Breast epithelium (tissue), 4 donors: ENCODE measurements at regions not wholly inside any gene's neighbourhood (a gene's known extent, or its start where the extent isn't known, plus 50 kb on each side); places are given as distances from the start of the nearest gene placed in this dataset.

Experiments used
- DNase-seq, 2 donors: peaks; one replicate each; pipeline ENCODE4 v3.0.0-alpha.2; 2019; ENCODE audit warnings: low spot score in 2 of 2
- H3K27ac ChIP-seq, 2 donors: fragments of 200-600 bp; sonication (generic) in 1 of 2; one replicate each; pipeline ENCODE4 v1.5.1; 2016 to 2019; ENCODE audit warnings: mild to moderate bottlenecking in 1 of 2
- H3K27me3 ChIP-seq, 2 donors: fragments of 200-600 bp; sonication (generic) in 1 of 2; one replicate each; pipeline versions ENCODE4 v1.5.1 to v1.6.0; 2017 to 2019; ENCODE audit warnings: control low read depth in 1 of 2, mild to moderate bottlenecking in 1 of 2
- H3K36me3 ChIP-seq: fragments of 200-600 bp; one replicate; pipeline ENCODE4 v1.5.1; 2019
- H3K4me1 ChIP-seq, 2 donors: fragments of 200-600 bp; sonication (generic); one replicate each; pipeline ENCODE4 v1.5.1; 2016 to 2019; ENCODE audit warnings: control low read depth in 1 of 2
- H3K4me3 ChIP-seq, 3 donors: fragments of 200-600 bp; sonication (generic); 1 replicate in 2 of 3; 2 replicates in 1 of 3; pipeline ENCODE4 v1.5.1; 2016 to 2019; ENCODE audit warnings: mild to moderate bottlenecking in 3 of 3, moderate library complexity in 2 of 3
- H3K9me3 ChIP-seq, 2 donors: fragments of 200-600 bp; sonication (generic) in 1 of 2; one replicate each; pipeline ENCODE4 v1.5.1; 2016 to 2019; ENCODE audit warnings: control low read depth in 1 of 2
- CTCF ChIP-seq, 3 donors: fragments of 450-650 bp; IDR thresholded peaks; one replicate each; pipeline ENCODE4 v1.5.1; 2016 to 2017; ENCODE audit warnings: antibody characterized with exemption in 3 of 3, mild to moderate bottlenecking in 3 of 3, moderate library complexity in 3 of 3
- POLR2A ChIP-seq: fragments of 450-650 bp; IDR thresholded peaks from one replicate; pipeline ENCODE4 v1.6.1; 2016; ENCODE audit warnings: antibody characterized with exemption, mild to moderate bottlenecking, moderate library complexity
- POLR2AphosphoS5 ChIP-seq, 3 donors: sonication (generic); formaldehyde crosslinking; IDR thresholded peaks; one replicate each; pipeline ENCODE4 v1.6.1; 2017; ENCODE audit warnings: antibody characterized with exemption in 3 of 3
- intact Hi-C: fragments of 100-400 bp; cut with DNase I; formaldehyde crosslinking; loops from one replicate; pipeline ENCODE4 v1.15.1; 2023; ENCODE audit warnings: low total_unique reads

- peaks cover 0 to 7% of the 10 kb centered on the region in 2 donors for H3K9me3 ChIP-seq
- no peaks in the 10 kb centered on the region for H3K27me3 ChIP-seq
- intact Hi-C loops = no loop called here
- no peaks in the 10 kb centered on the region for H3K4me1 ChIP-seq
- H3K27ac ChIP-seq = no peak overlapping the region
- TF ChIP-seq POLR2AphosphoS5 (IDR thresholded peaks at IDR 0.05) = no peak
- TF ChIP-seq POLR2A = no peak
- no peaks in the 10 kb centered on the region for H3K36me3 ChIP-seq
- no peak overlapping the region for H3K4me3 ChIP-seq
- no peak for DNase-seq
Observed at GRCh38 chr13:65435590-65435989, 1794.5 kb downstream of the PCDH9 start.

DNA sequence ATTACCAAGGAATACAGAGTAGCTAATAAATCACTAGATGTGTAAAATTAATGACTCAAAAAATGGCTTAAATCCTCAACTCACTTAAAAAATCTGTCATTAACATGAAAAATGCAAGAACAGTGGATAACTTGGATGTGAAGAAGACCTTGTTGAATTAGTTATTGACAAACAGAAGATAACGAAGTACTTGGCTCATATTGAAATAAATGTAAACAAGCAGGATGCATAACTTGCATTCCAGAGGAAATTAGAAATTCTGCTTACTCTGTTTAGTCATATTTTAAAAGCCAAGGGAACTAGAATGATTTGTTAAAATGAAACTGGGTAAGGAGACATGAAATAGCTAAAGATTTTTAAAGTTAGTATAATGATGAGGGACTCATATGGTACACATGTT, 1812.2 kb downstream of the PCDH9 start:
- H3K4me1 ChIP-seq = no peaks in the 10 kb centered on the region
- H3K9me3 ChIP-seq = no peaks in the 10 kb centered on the region
- DNase-seq = no peak
- no peaks in the 10 kb centered on the region for H3K27me3 ChIP-seq
- H3K27ac ChIP-seq = no peak overlapping the region
- H3K4me3 ChIP-seq = no peak overlapping the region
- H3K36me3 ChIP-seq = no peaks in the 10 kb centered on the region
- no peak for TF ChIP-seq CTCF (IDR thresholded peaks at IDR 0.05)
- no peak for TF ChIP-seq POLR2AphosphoS5 (IDR thresholded peaks at IDR 0.05)
- TF ChIP-seq POLR2A = no peak
- intact Hi-C loops = no loop called here

- no peaks in the 10 kb centered on the region for H3K27me3 ChIP-seq
- intact Hi-C loops = no loop called here
- no peaks in the 10 kb centered on the region for H3K36me3 ChIP-seq
- TF ChIP-seq POLR2AphosphoS5 (IDR thresholded peaks at IDR 0.05) = no peak
- no peak for TF ChIP-seq CTCF (IDR thresholded peaks at IDR 0.05)
- TF ChIP-seq POLR2A = no peak
- H3K4me1 ChIP-seq = no peaks in the 10 kb centered on the region
- no peaks in the 10 kb centered on the region for H3K9me3 ChIP-seq
- H3K27ac ChIP-seq = no peak overlapping the region
- H3K4me3 ChIP-seq = no peak overlapping the region
- DNase-seq = no peak
Observed at GRCh38 chr13:65416784-65417183, 1813.4 kb downstream of the PCDH9 start.

DNA sequence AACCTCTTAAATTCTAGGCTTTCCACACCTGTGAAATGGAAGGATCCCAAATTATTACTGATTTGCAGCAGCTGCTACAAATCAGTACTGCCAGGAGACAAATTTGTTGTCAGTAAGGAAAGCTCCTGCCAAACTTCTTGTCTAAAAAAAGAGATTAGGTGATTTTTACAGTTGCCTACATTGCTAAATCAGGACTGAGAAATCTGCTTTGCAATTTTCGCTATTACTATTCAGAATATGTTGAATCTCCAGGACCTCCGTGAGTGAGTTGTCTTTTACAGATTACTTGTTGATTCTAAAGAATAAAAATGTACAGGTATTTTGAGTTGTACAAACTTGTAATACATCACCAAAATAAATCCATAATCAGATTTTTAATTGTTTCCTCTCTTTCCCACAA, 1815.9 kb downstream of the PCDH9 start:
- intact Hi-C loops = no loop called here
- TF ChIP-seq POLR2AphosphoS5 (IDR thresholded peaks at IDR 0.05) = no peak
- TF ChIP-seq CTCF (IDR thresholded peaks at IDR 0.05) = no peak
- no peak for TF ChIP-seq POLR2A
- no peaks in the 10 kb centered on the region for H3K9me3 ChIP-seq

GRCh38 chr13:65411521-65411920, 1818.6 kb downstream of the PCDH9 start:
- DNase-seq = no peak
- Histone ChIP-seq H3K27me3 (no peaks in the 10 kb centered on the region), H3K4me1 (no peaks in the 10 kb centered on the region), H3K27ac (no peak overlapping the region), H3K9me3 (no peaks in the 10 kb centered on the region), H3K36me3 (no peaks in the 10 kb centered on the region), H3K4me3 (no peak overlapping the region)
- intact Hi-C loops = no loop called here
- no peak for TF ChIP-seq POLR2AphosphoS5 (IDR thresholded peaks at IDR 0.05)
- no peak for TF ChIP-seq POLR2A
- TF ChIP-seq CTCF (IDR thresholded peaks at IDR 0.05) = no peak

More for the DNA sequence above, 1815.9 kb downstream of the PCDH9 start:
- no peak overlapping the region for H3K4me3 ChIP-seq
- H3K27me3 ChIP-seq = no peaks in the 10 kb centered on the region
- no peak overlapping the region for H3K27ac ChIP-seq
- no peaks in the 10 kb centered on the region for H3K4me1 ChIP-seq
- DNase-seq = no peak
- no peaks in the 10 kb centered on the region for H3K36me3 ChIP-seq

- intact Hi-C loops = no loop called here
- no peak for DNase-seq
- Histone ChIP-seq H3K9me3 (no peaks in the 10 kb centered on the region), H3K27me3 (no peaks in the 10 kb centered on the region), H3K27ac (no peak overlapping the region), H3K4me1 (no peaks in the 10 kb centered on the region), H3K4me3 (no peak overlapping the region), H3K36me3 (no peaks in the 10 kb centered on the region)
- TF ChIP-seq POLR2A (no peak), POLR2AphosphoS5 (IDR thresholded peaks at IDR 0.05) (no peak), CTCF (IDR thresholded peaks at IDR 0.05) (no peak)
Observed at GRCh38 chr13:65410791-65411190, 1819.3 kb downstream of the PCDH9 start.
